Lung (tissue), 11 donors: ENCODE measurements at regions not wholly inside any gene's neighbourhood (a gene's known extent, or its start where the extent isn't known, plus 50 kb on each side); places are given as distances from the start of the nearest gene placed in this dataset.

Experiments
- ATAC-seq: fragments of 200-7000 bp; cut with Tn5 transposase; one replicate; pipeline ENCODE4 v1.9.1; 2020; ENCODE audit warnings: moderate number of reproducible peaks; ENCODE audit not compliant: insufficient read depth, low FRiP score
- DNase-seq, 3 donors: peaks; one replicate each; pipeline ENCODE4 v3.0.0-alpha.2; 2013 to 2017
- H3K27ac ChIP-seq, 2 donors: one replicate each; pipeline ENCODE4 v1.5.1; 2013; ENCODE audit warnings: mild to moderate bottlenecking in 2 of 2, moderate library complexity in 2 of 2, control low read depth in 1 of 2, inconsistent platforms in 1 of 2, low read depth in 1 of 2, low read length in 1 of 2
- H3K27me3 ChIP-seq, 3 donors: one replicate each; pipeline ENCODE4 v1.5.1; 2013; ENCODE audit warnings: low read length in 2 of 3; ENCODE audit not compliant: control insufficient read depth in 3 of 3, insufficient read depth in 3 of 3
- H3K36me3 ChIP-seq, 4 donors: one replicate each; pipeline ENCODE4 v1.5.1; 2013; ENCODE audit warnings: low read length in 4 of 4, mild to moderate bottlenecking in 1 of 4, moderate library complexity in 1 of 4; ENCODE audit not compliant: control insufficient read depth in 4 of 4, insufficient read depth in 4 of 4
- H3K4me1 ChIP-seq, 5 donors: one replicate each; pipeline ENCODE4 v1.5.1; 2013; ENCODE audit warnings: low read length in 5 of 5, mild to moderate bottlenecking in 2 of 5, moderate library complexity in 1 of 5; ENCODE audit not compliant: control insufficient read depth in 5 of 5, insufficient read depth in 5 of 5
- H3K4me3 ChIP-seq: one replicate; pipeline ENCODE4 v1.5.1; 2013; ENCODE audit warnings: mild to moderate bottlenecking, control low read depth, moderate library complexity
- H3K9ac ChIP-seq, 2 donors: one replicate each; pipeline ENCODE4 v1.5.1; 2013; ENCODE audit warnings: low read length in 2 of 2, control low read depth in 1 of 2; ENCODE audit not compliant: insufficient read depth in 1 of 2
- H3K9me3 ChIP-seq, 4 donors: one replicate each; pipeline ENCODE4 v1.5.1; 2013; ENCODE audit warnings: low read length in 3 of 4, mild to moderate bottlenecking in 1 of 4, moderate library complexity in 1 of 4; ENCODE audit not compliant: control insufficient read depth in 4 of 4, insufficient read depth in 3 of 4
- WGBS, 2 donors: extraction: QIAGEN DNeasy Blood & Tissue Kit; methylation state at CpG; one replicate each; pipeline ENCODE4 v1.1.7; 2013; 5-methylcytosine and 5-hydroxymethylcytosine counted together
- TF ChIP-seq, protein P1 (sequence below): IDR thresholded peaks from 2 replicates; pipeline ENCODE4 v1.5.1; 2012; ENCODE audit warnings: mild to moderate bottlenecking; ENCODE audit errors: control extremely low read depth, extremely low read depth
- donor health status: control.
- donor health status: control.
- donor health status: Bipolar disorder and iron deficiency.
- donor health status: healthy.
- donor health status: DM: yes; HTN: yes; CAD: no.

DNA sequence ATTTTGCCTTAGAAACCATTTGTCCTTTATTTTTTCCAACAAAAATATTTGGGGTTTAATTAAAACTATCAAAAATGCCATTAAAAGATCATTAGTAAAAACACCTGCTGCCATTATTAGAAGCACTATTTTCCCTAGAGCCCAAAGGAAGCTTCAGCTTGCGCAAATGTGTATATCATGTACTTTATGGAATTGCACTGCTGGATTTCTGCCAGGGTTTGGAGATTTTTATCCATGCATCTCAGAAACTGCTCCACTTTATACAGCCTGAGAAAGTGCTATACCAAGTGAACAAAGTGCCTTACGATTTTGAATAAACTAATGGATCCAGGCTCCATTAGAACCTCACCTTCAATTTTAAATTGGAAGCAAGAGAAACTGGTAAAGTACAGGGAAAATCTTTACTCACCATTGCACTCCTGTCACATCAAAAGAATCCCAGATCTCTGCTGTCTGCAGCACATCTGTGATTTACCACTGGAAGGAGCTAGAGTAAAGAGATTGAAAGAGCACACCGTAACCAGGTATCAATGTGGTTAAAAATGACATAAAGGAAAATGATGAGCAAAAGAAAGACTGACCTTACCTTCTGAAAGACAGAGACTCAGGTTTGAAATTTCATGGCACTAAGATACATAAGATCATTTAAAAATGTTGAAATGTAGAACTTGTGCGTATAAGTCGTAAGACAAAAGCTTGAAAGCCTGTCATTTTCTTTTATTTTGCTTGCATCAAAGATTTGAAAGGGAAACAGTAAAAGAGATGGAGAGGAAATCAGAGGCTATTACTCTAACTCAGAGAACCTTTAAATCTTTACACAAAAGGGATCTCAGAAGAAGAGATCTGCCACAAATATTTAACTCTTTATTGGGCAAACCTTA, 678.1 kb upstream of the GOT2 start:
- Histone ChIP-seq H3K36me3 (no peaks in the 10 kb centered on the region), H3K4me1 (no peaks in the 10 kb centered on the region), H3K27me3 (no peaks in the 10 kb centered on the region), H3K9ac (no peak overlapping the region), H3K27ac (no peak overlapping the region), H3K4me3 (no peak overlapping the region), H3K9me3 (peaks cover 0 to 2% (median 0%) of the 10 kb centered on the region in 4 donors)
- no peak for ATAC-seq
- peak in 2 of 3 donors; percentile 39 to 61 for DNase-seq
- 57 to 74% methylated on average over 5 of the region's 5 CpGs for WGBS, 2 donors
- TF ChIP-seq, protein P1, sequence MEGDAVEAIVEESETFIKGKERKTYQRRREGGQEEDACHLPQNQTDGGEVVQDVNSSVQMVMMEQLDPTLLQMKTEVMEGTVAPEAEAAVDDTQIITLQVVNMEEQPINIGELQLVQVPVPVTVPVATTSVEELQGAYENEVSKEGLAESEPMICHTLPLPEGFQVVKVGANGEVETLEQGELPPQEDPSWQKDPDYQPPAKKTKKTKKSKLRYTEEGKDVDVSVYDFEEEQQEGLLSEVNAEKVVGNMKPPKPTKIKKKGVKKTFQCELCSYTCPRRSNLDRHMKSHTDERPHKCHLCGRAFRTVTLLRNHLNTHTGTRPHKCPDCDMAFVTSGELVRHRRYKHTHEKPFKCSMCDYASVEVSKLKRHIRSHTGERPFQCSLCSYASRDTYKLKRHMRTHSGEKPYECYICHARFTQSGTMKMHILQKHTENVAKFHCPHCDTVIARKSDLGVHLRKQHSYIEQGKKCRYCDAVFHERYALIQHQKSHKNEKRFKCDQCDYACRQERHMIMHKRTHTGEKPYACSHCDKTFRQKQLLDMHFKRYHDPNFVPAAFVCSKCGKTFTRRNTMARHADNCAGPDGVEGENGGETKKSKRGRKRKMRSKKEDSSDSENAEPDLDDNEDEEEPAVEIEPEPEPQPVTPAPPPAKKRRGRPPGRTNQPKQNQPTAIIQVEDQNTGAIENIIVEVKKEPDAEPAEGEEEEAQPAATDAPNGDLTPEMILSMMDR: no peak

DNA sequence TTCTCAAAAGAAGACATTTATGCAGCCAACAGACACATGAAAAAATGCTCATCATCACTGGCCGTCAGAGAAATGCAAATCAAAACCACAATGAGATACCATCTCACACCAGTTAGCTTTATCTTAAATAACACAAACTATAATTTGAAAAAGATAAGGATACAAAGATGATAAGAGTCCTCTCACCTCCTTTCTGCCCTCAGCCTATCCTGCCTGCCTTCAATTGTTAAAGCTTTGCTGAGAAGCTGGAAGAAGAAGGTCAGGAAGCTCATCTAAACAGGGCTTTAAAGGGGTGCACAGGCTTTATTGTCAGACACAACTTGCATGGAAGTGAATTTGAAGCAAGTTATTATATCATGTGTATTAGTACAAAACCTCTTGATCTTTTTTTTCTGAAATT, 676.3 kb upstream of the GOT2 start:
- no peak for DNase-seq
- no peak for ATAC-seq
- Histone ChIP-seq H3K27me3 (no peaks in the 10 kb centered on the region), H3K4me1 (no peaks in the 10 kb centered on the region), H3K9me3 (peaks cover 0 to 2% (median under 1%) of the 10 kb centered on the region in 4 donors), H3K27ac (no peak overlapping the region), H3K36me3 (no peaks in the 10 kb centered on the region), H3K9ac (no peak overlapping the region), H3K4me3 (no peak overlapping the region)
- TF ChIP-seq, protein P1: no peak
- 6 to 24% methylated on average over 1 of the region's 1 CpG for WGBS, 2 donors

DNA sequence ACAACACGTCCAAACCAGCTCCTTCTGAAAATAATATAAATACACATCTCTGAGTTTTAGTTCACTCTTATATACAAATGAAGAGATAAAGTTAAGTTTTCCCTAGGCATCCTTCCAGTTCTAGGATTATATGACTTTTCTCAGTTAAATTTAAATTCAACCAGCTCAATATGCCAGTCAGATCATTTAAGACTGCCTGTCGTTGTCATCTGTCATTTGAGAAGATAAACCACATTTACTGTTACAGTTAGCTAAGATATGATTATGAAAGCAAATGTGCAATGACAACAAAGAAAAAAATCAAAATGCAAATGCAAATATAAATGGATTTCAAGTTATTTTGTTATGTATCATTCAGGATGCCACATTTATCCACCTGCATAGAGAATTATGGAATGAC, 671.7 kb upstream of the GOT2 start:
- Histone ChIP-seq H3K9ac (no peak overlapping the region), H3K9me3 (peaks cover 0 to 2% (median under 1%) of the 10 kb centered on the region in 4 donors), H3K4me3 (no peak overlapping the region), H3K4me1 (no peaks in the 10 kb centered on the region), H3K27me3 (no peaks in the 10 kb centered on the region), H3K27ac (no peak overlapping the region), H3K36me3 (no peaks in the 10 kb centered on the region)
- ATAC-seq: no peak
- WGBS, 2 donors: 77 to 90% methylated on average over 2 of the region's 2 CpGs
- TF ChIP-seq, protein P1: no peak
- DNase-seq: no peak
